ENCODE measurements at regions not wholly inside any gene's neighbourhood (a gene's known extent, or its start where the extent isn't known, plus 50 kb on each side); places are given as distances from the start of the nearest gene placed in this dataset.
"Not testable (repeated sequence)": the region's sequence is repeated elsewhere in the genome, so short reads cannot be mapped to it uniquely, and the experiment has no call there.

DNA sequence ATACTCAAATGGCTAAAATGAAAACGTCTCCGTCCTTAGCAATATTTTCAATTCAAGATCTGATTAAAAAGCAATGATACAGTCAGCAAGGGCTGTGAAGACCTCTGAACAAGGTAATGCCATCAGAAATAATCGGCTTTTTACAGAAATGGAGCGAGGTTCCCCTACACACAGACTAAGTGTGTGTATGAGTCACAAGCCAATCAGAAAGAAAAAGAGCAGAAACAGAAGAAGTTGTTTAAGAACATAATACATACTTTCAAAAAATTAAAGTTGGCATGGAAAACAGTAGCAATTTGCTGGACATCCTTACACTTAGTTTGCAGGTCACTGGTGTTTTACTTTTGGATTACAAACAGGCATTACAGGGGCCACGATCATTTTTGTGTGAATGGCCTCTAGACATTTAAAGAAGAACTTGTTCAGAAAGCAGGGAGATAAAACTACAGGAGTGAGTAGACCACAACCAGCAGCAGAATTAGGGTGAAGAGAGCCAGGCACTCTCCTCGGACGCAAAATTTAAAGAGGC, 350.0 kb upstream of the RUNX1 start:
- no peak for DNase-seq (ENCODE audit: low read depth)

GRCh38 chr21:35398346-35398982, 349.4 kb upstream of the RUNX1 start:
- no peak for DNase-seq (ENCODE audit: low read depth)

- no peak for DNase-seq (ENCODE audit: low read depth)
Observed at GRCh38 chr21:35397781-35398180, 348.7 kb upstream of the RUNX1 start.

DNA sequence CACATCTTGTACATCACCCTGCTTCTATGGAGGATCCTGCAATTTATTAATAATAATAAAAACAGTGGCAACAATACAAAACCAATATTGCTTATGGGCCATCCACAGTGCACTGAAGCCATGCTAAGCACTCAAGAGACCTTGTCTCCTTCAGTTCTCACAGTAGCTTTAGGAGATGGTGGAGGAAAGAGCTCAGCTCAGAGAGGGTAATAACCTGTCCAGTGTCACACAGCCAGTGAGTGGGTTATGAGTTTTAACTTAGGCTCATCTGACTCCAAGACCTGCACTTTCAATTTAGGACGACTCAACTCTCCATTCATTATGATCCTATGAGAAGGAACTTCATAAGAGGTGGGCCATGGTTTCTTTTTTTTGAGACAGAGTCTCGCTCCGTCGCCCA, 347.6 kb upstream of the RUNX1 start:
- no peak for DNase-seq (ENCODE audit: low read depth)

- no peak for DNase-seq (ENCODE audit: low read depth)
Observed at GRCh38 chr21:35395728-35396127, 346.6 kb upstream of the RUNX1 start.

DNA sequence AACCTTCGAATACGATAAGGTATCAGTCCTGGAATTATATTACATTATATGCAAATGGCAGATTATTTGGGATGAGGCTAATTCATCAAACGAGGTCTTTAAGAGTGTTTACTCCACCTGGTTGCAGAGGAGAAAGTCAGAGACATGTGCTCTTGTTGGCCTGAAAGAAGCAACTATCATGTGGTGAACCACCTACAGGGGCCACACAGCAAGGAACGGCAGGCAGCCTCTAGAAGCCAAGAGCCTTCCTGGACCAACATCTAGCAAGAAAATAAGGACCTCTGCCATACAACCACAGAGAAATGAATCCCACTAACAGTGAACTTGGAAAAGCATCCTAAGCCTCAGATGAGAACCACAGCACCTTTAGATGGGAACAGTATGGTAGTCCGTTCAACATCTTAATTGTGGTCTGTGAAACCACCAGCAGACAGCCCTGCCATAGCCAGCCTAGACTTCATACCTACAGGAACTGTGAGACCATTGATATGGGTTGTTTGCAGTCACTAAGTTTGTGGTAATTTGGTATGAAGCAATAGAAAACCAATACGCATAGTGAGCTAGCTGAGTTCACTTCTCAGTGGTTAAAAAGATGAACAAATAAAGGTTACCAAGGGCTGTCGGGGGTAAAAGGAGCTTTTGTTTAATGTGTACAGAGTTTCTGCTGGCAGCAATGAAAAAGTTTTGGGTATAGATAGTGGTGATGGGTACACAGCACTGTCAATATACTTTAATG, 345.7 kb upstream of the RUNX1 start:
- DNase-seq (ENCODE audit: low read depth): no peak

- DNase-seq (ENCODE audit: low read depth): no peak
Observed at GRCh38 chr21:35394049-35394448, 344.9 kb upstream of the RUNX1 start.

DNA sequence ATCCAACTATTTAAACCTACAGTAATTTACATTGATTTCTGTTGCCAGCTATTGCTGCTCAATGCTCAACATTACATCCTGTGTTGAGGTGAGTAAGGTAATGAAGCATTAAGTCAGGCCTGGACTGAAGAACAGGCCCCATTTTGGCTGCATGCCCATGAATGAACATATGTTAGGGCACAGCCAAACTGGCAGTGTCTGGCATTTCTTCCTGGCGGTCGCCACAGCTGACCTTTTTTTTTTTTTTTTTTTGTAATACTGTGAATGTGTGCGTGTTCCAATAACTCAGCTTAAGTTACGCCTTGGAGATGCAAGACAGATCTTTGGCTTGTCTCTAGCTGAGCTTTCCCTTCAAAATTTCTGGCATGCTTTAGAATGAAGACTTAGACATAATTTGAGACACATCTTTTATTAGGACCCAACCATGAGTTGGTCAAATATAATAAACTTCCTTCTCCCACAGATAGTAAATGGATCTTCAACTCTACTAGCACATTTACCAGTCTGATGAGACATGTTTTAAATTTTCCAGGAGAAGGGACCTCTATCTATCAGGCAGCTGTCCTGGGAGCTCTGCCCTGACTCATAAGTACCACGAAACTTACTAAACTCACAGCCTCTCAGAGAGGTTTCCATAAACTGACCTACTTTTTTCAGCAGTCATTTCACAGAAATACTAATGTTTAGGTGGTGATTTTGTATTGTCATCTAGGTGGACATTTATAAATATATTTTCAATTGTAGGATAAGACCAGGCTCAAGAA, 341.1 kb upstream of the RUNX1 start:
- no peak for DNase-seq (ENCODE audit: low read depth)

DNA sequence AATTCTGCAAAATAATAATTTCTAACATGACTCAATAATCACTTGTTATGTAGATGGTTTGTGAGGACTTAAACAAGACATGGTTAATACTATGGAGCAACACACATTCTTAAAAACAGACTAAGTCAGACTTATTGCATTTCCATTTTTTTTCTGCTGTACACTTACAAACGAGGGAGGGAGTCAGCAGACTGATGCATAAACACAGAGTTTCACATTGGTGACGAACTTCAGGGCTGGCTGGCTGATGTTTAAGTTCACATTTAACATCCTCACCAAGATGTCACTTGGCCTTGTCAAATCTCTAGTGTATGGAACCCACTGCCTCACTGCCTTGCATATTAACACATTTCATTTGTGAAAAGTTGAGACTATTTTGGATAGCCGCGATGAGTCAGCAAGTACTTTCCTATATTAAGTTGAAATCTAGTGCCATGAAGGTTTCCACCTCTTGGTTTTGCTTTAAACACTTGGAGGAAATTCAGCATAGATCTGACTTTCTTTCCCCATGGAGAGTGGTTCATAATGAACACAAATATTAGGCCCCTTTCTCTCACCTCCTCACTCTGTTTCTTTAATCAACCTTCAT, 337.5 kb upstream of the RUNX1 start:
- no peak for DNase-seq (ENCODE audit: low read depth)

DNA sequence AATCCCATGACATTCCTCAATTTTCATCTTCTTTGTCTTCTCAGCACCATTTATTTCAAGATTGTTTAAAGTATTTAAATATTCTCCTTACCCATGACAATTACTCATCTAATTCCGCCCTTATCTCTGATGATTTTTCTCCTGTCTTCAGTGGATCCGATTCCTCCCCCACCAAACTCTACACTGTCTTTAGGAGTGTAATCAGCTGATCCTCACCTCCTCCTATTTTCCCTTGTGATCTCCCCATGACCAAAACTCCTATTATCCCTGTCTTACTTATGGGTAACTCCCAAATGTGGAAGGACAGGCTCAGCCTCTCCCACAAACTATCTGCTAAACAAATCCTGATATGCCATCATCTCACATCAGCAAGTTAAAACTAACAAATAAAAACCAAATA, 335.3 kb upstream of the RUNX1 start:
- no peak for DNase-seq (ENCODE audit: low read depth)

DNA sequence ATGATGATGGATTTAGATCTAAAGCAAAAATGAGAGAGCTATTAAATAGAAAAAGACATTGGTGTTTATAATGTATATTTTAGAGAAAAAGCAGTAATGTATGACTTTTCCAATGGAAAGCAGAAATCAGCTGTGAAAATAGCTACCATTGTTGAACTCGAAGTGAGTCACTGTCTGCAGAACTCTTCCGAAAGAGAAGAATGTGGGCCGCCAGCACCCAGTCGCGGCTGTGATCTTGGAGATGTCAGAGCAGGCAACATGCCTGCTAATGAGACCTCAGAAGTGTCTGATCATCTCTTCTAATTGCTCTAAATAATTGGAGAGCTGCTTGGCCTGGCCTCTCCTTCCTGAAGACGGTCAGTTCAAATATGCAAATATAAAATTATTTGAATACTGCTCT, 333.6 kb upstream of the RUNX1 start:
- no peak for DNase-seq (ENCODE audit: low read depth)

GRCh38 chr21:35381743-35382310, 332.7 kb upstream of the RUNX1 start:
- DNase-seq (ENCODE audit: low read depth): no peak

GRCh38 chr21:35380304-35380703, 331.2 kb upstream of the RUNX1 start:
- not testable (repeated sequence) for DNase-seq (ENCODE audit: low read depth)

DNA sequence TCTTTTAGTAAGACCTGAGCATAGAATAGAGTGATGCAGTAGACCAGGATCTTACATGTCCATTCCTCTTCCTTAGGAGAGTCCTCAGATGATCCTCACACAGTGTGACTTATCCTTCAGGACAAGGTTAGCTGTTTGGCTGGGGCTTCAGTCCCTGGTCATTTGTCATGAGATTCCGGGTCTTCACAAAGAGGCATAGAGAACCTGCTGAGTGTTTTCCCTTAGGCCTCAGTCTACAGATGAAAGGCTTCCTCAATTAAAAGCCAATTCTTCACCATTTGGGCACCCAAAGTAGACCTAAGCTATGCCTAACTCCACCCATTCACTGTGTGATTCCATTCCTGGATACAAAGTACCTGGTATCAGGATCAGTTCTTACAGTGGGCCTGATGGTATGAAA, 329.8 kb upstream of the RUNX1 start:
- DNase-seq (ENCODE audit: low read depth): no peak

- no peak for DNase-seq (ENCODE audit: low read depth)
Observed at GRCh38 chr21:35377505-35378090, 328.5 kb upstream of the RUNX1 start.

DNA sequence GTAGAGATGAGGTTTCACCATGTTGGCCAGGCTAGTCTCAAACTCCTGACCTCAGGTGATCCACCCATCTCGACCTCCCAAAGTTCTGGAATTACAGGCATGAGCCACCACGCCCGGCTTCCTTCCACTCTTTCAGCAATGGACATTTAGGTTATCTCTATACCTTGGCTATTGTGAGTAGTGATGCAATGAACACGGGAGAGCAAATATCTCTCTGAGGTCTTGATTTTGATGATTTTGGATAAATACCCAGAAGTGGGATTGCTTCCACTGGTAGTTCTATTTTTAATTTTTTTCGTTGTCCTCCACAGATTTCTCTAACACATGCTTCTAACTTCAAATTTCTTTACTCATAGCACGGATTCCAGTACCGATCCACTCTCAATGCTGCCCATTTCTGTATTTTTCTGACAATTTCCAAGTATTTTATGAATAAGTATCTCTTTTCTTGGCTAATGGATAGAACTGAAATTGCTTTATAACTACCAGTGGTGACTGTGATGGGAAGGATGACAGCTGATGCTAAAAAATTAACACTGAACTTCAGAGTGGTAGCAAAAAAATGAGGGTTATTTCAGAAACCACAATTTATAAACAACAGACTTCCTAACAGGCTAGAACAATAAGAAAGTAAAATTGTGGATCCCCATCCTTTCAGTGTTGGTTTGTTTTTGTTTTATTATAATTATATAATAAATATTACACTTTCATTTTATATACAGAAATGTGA, 327.5 kb upstream of the RUNX1 start:
- DNase-seq (ENCODE audit: low read depth): no peak

DNA sequence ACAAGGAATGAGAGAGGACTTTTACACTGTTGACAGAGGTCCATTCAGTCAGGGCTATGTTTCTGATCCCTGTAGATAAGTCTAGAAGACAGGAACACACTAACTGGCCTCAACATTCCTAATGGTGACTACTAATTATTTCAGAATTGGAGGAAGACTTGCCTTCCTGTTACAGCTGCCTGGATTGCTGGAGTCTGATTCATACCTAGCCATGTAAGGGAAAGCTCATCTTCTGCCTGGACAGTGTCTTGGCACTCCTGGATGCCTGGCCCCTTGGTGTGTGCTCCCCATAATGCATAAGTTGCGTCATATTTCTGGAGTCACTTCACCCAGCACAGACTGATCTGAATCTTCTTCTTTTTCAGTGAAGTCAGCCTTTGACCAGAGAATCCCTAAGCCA, 326.0 kb upstream of the RUNX1 start:
- DNase-seq (ENCODE audit: low read depth): no peak

DNA sequence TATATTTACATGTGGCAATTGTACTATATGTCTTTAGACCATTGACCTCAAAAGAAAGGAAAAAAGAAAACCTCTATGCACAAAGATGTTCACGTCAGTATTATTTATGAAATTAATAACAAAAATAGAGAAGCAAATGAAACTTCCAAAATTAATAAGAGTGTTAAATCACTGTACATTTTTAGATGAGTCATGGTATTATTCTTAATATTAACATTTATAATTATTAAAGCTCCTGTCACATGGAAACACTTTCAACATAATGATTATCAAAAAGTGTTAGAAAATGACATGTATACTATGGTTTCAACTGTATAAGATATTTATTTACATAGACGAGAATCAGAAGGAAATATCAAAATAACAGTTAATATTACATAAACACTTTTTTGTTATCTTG, 324.9 kb upstream of the RUNX1 start:
- DNase-seq (ENCODE audit: low read depth): no peak

DNA sequence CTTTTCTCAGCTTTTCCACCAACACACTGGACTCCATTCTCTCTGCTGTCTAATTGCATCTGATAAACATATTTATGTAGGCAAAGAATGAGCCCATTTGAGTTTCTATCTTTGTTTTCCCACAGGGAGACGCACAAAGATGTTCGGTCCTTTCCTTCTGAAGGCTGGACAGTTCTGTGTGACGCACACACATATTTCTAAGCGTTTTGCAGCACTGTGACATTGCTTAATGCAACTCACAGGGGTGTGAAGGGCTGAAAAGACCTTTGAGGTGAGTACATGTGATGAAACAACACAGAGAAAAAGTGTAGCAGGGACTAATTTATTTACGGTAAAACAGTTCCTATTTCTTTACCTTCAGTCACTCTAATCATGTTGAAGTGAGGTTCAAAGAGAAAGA, 323.1 kb upstream of the RUNX1 start:
- no peak for DNase-seq (ENCODE audit: low read depth)

- no peak for DNase-seq (ENCODE audit: low read depth)
Observed at GRCh38 chr21:35370671-35371070, 321.6 kb upstream of the RUNX1 start.

DNA sequence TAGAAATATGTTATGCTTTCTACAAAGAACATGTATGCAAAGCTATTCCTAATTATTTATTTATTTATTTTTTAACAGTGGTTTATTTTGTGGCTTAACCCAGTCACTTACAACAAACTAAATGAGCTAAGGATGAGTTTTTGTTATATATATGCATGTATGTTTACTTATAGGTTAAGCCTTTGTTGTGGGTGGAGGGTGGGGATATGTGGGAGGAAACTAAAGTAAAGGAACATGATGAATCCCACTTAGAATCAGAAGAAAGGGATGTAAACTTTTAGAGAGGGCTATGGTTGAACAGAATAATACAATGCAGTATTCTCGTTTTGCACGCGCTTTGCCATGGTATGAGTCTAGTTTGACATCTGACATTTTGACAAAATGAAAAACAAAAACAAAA, 321.0 kb upstream of the RUNX1 start:
- DNase-seq (ENCODE audit: low read depth): no peak
